GM21825 (cell line): ENCODE measurements at regions not wholly inside any gene's neighbourhood (a gene's known extent, or its start where the extent isn't known, plus 50 kb on each side); places are given as distances from the start of the nearest gene placed in this dataset.

ENCODE experiments used
- ATAC-seq: cut with Tn5 transposase; IDR thresholded peaks from one replicate; pipeline ENCODE4 v1.9.1; 2021; ENCODE audit warnings: mild to moderate bottlenecking, moderate library complexity; ENCODE audit not compliant: unreplicated experiment

- ATAC-seq: no peak
Observed at GRCh38 chr6:25035512-25036435, 100.0 kb upstream of the RIPOR2 start.

DNA sequence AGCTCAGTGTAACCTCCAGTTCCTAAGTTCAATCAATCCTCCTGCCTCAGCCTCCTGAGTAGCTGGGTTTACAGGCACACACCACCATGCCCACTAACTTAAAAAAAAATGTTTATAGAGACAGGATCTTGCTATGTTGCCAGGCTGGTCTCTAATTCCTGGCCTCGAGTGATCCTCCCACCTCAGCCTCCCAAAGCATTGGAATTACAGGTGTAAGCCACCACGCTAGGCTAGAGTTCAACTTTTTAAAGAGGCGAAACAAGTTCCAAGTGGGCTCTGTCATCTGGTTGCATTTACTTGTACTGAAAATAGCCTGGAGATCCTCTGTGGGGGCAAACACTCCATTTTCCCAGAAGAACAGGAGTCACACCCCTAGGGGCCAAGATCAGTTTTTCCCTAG lies 100.7 kb upstream of the RIPOR2 start:
- no peak for ATAC-seq

- no peak for ATAC-seq
Observed at GRCh38 chr6:25038300-25038699, 102.5 kb upstream of the RIPOR2 start.

DNA sequence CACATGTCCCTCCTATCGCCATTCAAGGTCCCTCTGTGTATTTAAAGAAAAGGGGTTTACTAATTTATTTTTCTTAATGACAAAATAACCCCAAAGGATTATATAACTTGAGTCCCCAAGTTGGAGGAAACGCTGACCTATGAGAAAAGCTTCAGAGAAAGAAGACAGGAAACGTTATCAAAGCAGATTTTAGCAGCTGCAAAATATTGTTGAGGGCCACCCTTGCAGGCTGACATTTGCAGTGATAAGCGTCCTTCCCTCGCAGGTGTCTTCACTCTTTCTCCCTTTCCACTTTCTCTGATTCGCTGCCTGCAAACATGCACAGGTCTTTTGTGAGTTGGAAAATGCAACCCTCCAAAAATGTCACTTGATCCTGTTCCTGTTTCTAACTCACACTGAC lies 103.2 kb upstream of the RIPOR2 start:
- no peak for ATAC-seq

- peak; percentile 18 for ATAC-seq
Observed at GRCh38 chr6:25041485-25042035, 105.8 kb upstream of the RIPOR2 start.

- ATAC-seq: peak; percentile 61
Observed at GRCh38 chr6:25042036-25042521, 106.3 kb upstream of the RIPOR2 start.

- no peak for ATAC-seq
Observed at GRCh38 chr6:25042536-25042935, 106.8 kb upstream of the RIPOR2 start.

DNA sequence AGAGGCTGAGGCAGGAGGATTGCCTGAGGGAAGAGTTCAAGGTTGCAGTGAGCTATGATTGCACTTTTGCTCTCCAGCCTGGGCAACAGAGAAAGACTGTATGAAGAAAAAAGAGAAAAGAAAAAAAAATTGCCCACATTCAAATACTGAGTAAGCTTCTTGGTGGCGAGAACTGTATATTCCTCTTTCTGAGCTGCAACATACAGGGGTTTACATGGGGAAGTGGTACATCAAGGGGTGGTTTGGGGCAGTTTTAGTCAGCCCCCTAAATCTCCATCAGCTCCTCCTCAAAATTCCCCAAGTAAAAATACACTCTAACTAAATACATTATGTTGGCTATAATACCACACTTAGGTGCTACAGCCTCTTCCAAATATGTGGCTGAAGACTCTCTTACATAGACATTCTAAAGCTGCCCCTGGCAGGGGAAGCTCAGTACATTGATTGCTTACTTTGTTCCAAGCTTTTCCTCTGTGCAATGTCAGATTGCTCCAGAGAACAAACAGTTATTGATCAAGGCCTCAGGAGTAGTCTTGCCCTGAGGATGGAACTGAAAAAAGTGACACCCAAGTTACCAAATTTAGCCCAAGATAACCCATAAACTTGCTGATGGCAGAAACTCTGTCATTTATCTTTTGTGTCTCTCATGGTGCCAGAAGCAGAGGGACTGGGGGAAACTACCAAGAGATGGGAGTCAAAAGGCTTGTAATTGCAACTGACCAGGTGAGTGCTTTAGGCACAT lies 107.4 kb upstream of the RIPOR2 start:
- no peak for ATAC-seq

- ATAC-seq: no peak
Observed at GRCh38 chr6:25043892-25044291, 108.1 kb upstream of the RIPOR2 start.

GRCh38 chr6:25046942-25047341 lies 111.2 kb upstream of the RIPOR2 start:
- no peak for ATAC-seq

- no peak for ATAC-seq
Observed at GRCh38 chr6:25050356-25050755, 114.6 kb upstream of the RIPOR2 start.

- no peak for ATAC-seq
Observed at GRCh38 chr6:25051083-25051482, 115.3 kb upstream of the RIPOR2 start.

DNA sequence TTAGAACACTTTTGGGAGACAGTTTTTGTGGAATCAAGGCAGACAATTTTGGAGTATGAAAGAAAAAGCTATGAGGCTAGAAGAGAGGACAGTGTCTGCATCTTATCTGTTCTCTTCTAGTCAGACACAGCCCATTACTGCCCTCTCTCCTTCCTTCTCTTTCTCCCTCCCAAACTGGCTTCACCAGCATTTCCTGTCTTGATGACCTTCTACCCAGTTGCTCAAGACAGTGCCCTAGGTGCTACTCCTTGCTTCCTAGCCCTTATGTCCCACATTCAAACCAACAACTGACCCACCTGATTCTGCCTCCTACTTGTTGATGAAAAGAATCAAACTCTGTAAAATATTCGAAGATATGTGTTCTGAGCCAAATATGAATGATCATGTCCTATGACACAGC lies 116.4 kb upstream of the RIPOR2 start:
- no peak for ATAC-seq

DNA sequence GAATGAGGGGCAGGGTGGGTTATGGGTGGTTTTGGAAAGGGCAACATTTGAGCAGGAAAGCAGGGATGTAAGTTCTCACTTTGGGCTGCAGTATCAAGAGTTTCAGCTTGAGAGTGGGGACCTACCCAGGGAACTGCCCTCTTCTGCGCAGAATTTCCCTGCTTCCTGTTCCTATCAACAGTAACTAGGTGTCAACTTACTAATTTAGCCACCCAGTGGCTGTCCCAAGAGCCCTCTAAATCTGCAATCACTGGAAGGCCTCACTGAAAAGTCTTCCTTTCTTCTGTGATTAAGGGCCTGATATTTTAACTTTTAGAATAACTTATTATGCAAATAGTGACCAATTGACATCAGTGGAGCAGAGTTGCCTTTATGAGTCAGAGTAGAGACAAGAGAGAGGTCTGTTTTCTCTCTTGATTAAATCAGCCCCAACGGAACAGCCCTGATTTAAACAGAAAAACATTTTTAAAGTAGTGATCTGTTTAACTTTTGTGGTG lies 118.2 kb upstream of the RIPOR2 start:
- peak; percentile 85 for ATAC-seq

- no peak for ATAC-seq
Observed at GRCh38 chr6:25054469-25054868, 118.7 kb upstream of the RIPOR2 start.

GRCh38 chr6:25056130-25056529 lies 120.4 kb upstream of the RIPOR2 start:
- ATAC-seq: peak; percentile 52

DNA sequence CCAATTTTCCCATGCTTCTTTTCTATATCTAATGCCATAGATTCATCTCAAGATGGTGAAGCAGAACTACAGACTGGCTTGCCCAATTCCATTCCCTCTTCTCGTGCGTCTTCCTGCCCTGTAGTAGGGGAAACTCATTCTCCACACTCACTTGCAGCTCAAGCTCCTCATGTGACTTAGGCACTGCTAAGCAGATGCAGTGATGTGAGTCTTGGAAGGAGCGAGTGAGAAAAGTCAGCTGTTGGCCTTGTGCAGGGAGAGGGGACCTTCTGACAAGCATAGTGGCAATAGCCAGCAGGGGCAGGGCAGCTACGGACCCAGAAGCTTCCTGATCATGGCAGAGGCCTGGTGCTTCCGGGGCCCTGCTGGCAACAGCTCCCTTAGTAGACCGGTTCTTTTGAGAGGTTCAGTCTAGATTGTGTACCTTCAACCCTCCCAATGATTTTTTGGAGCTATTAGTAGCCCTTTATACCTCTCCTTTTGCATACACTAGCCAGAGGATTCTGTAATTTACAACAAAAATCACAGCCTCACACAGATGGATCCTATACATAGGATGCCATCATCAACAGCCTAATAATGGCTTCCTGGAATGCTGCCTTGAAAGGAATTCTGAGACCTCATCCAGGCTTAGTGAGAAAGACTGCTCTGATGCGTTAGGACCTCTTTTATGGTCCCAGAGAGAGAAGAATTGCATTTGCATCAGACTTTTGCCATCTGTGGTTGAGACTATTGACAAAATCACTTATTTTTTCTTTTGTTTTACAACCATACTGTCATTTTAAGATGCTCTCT lies 121.5 kb upstream of the RIPOR2 start:
- no peak for ATAC-seq

DNA sequence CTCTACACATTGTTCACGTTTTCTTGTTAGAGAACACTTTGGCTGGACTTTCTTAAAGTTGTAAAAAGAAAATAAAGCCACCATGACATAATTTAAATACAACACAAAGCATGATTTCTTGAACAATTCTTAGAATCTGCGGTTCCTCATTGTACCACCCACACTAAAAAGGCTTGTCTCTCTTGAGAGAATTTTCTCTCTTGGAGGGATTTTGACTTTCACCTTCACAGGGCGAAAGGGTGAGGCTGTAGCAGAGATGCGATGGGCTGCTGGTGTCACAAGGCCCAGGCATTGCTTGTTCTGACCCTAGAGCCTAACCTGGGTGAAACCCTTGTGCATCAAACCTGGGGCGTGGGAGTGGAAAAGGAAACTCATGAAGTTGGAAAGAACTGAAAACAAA lies 122.7 kb upstream of the RIPOR2 start:
- ATAC-seq: no peak

DNA sequence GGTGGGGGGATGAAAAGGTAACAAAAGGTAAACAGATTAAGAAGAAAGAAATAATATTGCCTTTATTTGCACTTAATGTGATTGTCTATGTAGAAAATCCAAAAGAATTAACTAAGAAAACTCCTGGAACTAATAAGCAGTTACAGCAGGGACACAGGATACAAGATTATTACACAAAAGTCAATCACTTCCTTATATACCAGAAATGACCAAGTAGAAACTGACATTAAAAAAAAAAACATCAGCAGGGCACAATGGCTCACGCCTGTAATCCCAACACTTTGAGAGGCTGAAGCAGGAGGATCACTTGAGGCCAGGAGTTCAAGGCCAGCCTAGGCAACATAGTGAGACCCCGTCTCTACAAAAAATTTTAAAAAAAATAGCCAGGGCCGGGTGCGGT lies 123.2 kb upstream of the RIPOR2 start:
- ATAC-seq: no peak

DNA sequence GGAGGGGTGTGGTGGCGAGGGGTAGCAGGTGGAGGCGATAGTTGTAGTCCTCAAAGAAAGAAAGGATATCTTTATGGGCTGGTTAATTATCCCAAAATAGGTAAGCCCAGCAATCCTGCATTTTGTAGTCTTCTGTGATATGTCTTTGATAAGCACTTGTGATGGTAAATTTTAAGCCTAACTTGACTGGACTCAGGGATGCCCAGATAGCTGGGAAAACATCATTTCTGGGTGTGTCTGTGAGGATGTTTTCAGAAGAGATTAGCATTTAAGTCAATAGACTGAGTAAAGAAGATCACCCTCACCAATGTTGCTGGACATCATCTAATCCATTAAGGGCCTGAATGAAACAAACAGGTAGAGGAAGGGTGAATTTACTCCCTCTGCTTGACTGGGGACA lies 124.8 kb upstream of the RIPOR2 start:
- ATAC-seq: no peak
